Stimulated activated CD4-positive, alpha-beta T cell treated with anti-CD3 and anti-CD28 coated beads, Interleukin-1b, Interleukin-23, amount 100 ng/mL, for 24 hours (primary cell): ENCODE measurements at regions not wholly inside any gene's neighbourhood (a gene's known extent, or its start where the extent isn't known, plus 50 kb on each side); places are given as distances from the start of the nearest gene placed in this dataset.
"Not testable (repeated sequence)": the region's sequence is repeated elsewhere in the genome, so short reads cannot be mapped to it uniquely, and the experiment has no call there.

Source experiments
- DNase-seq, 4 experiments: peaks; one replicate each; pipeline ENCODE4 v3.0.0-alpha.2; 2020; ENCODE audit warnings: low read depth in 4 of 4, low spot score in 1 of 4

DNA sequence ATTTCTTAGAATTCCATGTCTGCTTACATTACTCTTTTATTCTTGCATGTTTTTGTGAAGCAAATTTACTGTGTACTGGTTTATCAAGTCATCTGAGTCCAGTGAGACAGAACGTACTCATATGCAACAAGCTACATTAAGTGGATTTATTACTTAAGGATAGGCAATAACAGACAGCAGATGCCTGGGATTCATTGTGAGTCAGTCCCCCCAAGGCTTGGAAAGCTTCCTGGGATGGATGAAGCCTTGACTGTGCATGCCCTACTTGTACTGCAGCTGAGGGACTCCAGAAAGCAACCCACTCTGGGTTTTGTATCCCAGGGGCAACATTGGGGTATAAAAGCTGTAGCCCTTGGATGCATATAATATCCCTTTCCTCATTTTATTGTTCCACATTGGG, 113.4 kb upstream of the RAB18 start:
- DNase-seq = no peak

DNA sequence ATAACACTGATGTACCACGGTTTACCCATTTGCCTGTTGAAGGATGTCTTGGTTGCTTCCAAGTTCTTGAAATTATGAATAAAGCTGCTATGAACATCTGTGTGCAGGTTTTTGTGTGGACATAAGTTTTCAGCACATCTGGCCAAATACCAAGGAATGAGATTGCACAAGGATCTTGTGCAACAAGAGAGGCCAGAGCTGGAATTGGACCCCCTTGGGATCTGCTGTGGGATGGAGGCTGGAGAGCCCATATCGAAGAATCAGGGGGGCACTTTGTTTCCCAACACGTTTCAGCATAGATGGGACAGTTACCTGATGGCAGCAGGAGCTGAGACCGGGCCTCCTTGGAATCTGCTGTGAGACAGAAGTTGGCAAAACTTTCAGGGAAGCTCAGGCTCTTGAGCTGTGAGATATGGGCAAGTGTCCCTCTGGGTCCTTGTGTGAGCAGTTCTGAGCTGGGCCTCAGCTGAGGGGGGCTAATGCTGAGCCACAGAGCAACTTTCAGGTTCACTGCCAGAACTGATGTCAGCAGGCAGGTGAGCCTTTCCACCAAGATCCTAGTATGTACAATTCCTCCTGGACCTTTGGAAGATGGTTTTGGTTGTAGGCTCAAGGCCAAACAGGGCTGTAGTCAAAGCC, 115.2 kb upstream of the RAB18 start:
- DNase-seq = no peak

DNA sequence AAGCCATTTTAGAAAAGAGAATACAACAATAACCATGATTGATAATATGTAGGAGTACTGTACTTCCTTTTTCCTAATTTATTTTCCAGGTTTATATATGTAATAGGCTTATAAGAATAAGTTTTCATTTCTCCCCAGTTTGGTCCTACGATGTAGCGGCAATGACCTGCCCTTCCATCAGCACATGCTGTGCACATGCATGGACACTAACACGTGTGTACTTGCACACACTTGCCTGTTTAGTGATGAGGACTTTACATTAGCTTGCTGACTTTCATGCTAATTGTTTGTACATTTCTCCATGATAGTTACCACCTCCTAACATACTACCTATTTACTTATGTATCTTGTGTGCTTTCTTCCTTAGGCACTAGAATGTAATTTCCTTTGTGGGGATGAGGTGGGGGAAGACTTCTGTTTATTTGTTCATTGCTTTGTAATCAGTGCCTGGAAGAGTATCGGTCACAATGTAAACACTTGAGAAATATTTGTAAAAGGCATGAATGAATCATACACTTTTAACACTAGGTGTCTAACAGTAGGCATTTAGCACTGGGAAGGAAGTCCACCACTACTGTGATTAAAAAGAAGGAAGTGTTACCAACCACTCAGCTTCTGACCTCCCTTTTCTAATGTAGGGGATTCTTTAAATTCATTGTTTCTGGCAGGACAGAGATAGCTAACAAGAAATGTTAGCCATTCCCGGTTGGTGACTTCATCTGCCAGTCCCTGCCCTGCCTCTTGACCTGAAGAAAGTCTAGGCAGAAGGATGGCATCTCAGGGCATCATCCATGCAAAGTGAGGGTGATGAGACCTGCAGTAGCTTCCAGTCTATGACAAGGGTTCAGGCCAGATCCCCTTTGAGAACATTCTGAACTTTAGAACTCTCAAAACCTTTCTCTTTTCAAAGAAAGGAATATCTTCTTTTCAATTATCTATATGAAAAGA, 120.2 kb upstream of the RAB18 start:
- DNase-seq = no peak

DNA sequence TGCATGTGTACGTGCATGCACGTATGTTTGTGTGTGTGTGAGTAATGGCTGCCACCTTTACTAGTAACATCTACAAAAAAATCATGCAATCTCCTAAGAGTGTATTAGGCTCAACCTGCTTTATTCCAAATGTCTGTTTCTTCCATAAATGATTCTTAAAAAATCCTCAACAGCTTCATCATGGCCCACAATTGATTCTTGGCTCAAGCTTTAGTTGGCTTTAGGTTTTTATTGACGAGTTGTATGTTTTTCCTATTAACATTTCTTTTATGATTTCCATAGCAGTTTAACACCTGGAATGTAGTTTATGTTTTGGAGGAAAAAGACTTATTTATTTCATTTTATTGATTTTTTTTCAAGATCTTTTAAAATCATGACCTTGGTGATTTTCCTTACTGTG, 121.9 kb upstream of the RAB18 start:
- DNase-seq = no peak

DNA sequence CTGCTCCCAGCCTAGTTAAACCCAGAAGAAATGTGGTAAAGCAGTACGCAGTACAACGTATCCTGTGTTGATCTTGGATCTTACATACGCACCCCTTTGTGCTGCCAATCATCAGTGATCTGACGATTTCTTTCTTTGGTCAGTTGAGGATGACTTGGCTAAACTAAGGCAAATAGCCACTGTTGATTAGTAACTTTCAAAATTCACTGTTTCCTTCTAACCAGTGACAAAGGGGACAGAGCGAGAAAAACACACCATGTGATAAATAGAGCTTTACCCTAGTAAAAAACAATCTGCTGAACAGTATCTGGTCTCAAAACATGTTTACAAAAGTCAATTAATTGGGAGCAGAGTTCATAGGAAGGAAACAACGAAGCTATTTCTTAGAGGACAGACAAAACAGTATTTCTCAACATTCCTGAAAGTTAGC, 123.2 kb upstream of the RAB18 start:
- DNase-seq = no peak

DNA sequence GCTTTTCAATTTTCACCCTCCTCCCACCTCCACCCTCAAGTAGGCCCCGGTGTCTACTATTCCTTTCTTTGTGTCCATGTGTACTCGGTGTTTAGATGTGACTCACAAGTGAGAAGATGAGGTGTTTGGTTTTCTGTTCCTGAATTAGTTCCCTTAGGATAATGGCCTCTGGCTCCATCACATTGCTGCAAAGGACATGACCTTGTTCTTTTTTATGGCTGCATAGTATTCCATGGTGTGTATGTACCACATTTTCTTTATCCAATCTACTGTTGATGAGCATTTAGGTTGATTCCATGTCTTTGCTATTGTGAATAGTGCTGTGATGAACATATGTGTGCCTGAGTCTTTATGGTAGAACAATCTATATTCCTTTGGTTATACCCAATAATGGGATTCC, 125.1 kb upstream of the RAB18 start:
- not testable (repeated sequence) for DNase-seq

DNA sequence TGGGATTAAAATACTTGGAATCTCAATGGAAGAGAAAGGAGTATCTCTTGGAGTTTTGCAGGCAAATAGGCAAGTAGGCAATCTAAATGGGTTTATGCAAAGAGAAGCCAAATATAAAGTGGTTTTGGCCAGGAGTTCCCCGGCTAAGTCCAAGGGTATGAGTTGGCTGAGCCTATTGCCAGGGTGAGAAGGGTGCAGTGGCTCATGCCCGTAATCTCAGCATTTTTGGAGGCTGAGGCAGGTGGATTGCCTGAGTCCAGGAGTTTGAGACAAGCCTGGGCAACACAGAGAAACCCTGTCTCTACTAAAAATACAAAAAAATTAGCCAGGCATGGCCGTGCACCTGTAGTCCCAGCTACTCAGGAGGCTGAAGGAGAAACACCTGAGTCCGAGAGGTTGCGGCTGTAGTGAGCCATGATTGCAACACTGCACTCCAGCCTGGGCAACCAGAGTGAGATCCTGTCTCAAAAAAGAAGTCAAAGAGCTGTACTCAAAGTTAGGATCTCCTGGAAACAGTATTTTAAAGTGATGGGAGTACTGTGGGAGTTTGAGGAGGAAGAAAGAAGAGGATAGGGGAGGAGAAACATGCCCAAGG, 130.4 kb upstream of the RAB18 start:
- no peak for DNase-seq

DNA sequence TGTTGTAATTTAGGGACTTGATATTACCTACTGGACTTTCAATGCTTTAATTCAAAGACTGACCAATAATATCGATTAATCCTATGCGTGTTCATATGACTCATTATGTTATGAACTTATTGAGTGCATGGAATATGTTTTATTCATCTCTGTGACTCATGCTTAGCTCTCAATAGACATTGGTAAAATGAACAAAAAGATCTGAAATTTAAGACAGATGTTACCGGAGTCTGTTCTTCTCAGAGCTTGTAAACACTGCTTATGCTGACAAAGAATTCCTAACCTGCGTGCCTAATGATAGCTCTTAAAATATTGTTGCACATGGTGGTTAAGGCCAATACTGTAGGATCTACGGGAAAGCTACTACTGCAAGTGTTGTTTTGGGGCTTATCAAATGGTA, 131.5 kb upstream of the ACBD5 start:
- no peak for DNase-seq

DNA sequence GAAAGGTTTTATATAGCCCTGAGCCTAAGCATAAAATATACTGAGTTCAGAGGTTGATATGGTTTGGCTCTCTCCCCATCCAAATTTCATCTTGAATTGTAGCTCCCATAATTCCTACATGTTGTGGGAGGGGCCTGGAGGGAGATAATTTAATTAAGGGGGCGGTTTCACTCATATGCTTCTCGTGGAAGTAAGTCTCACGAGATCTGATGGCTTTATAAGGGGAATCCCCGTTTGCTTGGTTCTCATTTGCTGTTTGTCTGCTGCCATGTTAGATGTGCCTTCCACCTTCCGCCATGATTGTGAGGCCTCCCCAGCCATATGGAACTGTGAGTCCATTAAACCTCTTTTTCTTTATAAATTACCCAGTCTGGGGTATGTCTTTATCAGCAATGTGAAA, 130.8 kb upstream of the ACBD5 start:
- not testable (repeated sequence) for DNase-seq

DNA sequence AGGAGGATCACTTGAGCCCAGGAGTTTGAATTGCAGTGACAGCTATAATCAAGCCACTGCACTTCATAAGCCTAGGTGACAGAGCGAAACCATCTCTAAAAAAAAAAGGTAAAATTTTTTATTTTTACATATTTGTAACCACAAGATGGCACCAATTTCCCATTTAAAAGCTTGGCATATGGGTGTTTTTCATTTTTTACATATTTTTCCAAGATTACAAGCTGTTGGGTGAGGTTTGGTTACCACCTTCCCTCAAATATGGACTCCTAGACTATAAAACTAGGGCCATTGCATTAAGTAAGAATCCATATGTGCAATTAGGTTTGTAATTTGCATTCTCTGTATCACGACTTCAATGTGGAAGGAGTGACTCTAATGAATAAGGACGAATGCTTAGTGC, 129.3 kb upstream of the ACBD5 start:
- DNase-seq = no peak

DNA sequence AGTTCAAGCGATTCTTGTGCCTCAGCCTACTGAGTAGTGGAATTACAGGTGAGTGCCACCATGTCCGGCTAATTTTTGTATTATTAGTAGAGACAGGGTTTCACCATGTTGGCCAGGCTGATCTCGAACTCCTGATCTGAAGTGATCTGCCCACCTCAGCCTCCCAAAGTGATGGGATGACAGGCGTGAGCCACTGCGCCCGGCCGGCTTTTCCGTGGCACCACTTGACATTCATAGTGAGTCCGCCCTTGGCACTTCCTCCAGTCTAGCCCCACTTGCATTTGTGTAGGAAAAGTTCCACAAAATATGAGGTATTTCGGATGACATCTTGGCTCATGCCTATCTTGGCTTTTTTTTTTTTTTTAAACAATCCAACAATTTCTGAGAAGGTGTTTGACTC, 128.1 kb upstream of the ACBD5 start:
- DNase-seq = no peak

DNA sequence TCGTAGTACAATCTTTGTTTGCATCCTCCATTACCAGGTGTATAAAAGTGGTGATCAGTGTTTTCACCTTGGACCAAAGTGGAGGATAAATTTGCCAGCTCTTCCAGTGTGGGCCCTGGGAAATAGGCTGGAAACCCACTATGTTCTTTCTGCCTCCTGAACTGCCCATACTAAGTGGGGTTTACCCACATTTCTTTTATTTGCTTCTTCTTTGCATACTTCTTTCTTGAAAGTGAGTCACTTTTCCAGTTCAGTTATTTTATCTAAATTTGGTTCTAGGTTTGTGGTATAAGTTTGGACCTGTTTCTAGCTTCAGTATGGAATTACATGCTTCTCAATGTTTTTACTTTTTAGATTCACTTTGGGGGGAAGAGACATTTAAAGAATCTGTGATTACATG, 126.2 kb upstream of the ACBD5 start:
- DNase-seq = no peak

DNA sequence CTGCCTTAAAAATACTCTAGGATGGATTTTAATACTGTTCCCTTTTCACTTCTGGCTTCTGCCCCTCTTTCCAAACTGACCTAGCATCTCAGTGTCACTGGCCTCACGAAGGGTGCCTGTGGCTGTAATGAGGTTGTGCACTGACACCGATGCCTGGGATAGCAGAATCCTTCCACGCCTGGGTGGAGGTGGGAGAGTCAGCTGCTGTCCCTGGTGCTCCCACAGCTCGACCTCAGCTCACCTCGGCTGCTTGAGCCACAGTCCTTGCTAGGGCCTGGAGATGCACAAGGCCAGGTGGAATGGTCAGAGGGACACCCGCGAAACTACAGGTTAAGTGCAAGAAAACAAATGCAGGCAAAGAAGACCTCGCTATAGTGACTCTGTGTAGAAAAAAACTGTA, 123.4 kb upstream of the ACBD5 start:
- no peak for DNase-seq

DNA sequence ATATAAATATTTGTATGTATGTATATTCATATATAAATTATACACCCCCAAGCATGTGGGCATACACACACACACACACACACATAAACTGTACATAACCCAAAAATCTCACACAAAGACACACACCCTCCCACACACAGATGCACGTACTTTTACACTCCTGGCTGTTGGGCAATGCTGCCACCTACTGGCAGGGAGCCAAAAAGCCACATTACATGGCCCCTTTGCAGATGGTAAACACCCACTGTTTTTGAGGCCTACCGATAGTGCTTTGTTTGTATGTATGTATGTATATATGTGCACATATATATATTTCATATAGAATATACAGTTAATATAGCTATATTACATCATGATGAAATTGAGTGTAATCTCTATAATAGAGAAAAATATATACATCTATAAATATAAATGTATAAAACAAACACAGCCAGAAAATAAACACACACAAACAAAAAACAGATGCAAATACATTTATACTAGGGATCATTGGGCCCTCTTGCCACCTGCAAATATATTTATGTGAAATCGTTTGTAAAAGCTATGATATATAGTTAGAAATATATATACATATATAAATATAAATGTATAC, 120.1 kb upstream of the ACBD5 start:
- DNase-seq = peak; percentile 52 to 73 (median 69)

DNA sequence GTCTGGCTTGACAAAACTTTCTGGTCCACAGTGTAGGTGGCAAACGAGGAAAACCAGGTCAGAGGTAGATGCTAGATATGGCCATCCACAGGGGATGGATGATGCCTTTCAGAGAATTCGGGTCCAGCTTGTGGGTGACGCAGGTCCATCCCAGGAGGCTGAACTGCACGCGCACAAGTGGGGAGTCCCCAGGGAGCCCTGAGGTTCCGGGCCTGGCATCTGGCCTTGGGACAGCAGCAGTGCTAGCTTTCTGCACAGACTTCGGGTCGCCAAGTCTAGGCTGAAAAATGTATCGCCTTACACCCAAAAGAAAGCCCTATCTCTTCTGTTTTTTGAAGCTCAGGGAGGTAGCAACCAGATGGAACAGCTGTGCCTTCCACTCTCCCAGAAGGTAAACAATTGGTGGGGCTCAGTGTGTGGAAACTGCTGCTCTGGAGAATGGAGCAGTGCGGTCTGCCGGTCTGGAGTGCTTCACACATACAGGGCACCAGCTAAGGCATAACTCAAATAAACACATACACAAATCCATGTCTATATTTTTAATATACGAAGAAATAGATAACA, 119.3 kb upstream of the ACBD5 start:
- no peak for DNase-seq

DNA sequence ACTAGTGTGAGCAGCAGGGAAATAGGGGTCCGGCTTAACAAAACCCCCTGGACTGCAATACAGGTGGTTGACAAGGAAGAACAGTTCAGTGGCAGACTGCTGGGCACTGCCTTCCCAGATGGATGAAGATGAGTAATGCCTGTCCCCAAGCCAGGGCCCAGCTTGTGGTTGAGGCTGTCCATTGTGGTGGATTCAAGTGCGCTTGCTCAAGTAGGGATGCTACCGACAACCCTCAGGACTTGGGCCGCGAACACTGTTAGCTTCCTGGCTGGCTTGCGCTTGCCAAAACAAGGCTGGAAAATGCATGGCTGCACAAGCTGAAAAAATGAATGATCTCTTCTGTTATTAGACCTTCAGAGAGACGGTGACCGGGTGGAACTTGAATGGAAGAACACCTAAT, 116.1 kb upstream of the ACBD5 start:
- DNase-seq = no peak

DNA sequence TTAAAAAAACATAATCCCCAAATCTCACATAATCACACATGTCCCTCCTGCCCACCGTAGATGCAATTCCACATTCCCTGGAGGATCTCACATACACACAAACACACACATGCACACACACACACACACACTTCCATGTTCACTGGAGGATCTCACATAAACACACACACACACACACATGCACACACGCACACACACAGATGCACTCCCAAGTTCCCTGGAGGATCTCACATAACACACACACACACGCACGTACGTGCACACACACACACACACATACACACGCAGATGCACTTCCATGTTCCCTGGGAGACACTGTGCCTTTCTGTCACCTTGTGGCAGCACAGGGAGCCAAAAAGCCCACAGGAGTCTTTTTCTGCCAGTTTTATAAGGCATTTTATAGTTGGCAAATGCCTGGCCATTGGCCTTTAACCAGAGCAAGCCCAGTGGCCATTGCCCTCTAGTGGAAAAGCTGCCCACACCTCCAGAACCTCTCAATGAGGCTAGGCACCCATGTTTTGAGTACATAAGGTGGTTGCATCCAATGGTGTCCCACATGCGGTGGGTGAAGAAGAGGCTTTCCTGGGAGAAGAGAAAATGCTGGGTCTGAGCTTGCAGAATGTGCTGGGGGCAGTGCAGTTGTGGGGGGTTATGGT, 115.4 kb upstream of the ACBD5 start:
- DNase-seq = no peak

DNA sequence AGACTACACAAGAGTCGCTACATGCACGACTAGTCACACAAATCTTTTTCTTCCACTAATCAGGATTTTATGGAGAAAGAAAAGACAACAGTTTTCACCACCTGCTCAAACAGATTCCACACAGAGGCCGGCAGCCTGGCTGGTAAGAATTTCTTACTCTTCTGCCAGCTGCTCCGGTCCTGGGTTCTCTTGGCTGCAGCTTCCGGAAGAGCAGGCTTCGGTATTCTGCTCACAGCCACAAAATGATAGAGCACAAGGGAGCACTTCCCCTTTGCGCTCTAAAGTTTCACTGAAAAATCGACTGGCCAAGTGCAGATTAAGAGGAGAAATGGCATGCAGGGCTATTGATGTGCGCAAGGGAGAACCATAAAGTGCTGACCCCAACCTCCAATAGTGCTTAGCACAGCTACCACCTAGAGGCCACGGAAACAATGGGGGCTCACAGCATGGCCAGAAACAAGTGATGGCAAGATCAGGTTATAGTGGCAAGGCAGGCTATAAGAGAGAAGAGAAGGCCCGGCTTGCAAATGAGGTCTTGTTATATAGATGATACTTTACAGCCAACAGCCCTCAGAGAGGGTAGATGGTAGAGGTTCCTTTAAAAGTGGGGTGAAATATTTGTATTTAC, 114.2 kb upstream of the ACBD5 start:
- not testable (repeated sequence) for DNase-seq

DNA sequence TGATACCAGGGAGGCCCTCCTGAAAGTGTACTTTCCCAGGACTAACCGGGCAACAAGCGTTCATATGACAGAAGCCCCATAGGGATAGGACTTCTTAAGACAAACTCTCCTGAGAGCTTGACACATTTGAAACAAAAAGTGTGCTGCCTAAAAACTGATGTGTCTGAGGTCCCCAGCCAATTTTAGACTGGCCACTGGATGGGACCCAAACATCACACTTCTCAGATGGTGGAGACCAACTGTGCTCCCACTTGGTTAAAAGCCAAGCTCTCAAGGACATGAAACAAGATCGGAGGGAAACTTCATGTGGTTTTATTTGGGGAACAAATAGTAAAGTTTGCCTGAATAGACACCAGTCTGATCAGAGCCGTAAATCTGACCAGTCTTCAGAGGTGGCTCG, 113.5 kb upstream of the ACBD5 start:
- not testable (repeated sequence) for DNase-seq

DNA sequence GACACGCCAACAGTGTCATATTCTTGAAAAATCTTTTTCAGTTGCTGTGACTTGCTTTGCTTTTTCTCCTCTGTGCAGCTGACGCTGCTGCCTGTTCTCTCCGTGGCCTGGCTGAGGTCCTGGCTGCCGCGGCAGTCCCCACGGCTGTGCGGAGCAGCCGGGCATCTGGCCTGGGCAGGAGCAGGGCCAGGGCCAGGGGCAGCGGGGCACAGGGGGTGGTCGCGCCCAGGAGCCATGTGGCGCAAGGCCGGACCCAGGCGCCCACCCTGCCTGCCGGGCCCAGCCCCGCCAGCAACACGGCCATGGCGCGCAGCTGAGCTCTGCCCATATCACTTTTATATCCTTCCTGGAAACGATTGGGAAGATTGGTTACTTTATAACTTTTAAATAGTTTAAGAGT, 109.4 kb upstream of the ACBD5 start:
- DNase-seq = no peak

DNA sequence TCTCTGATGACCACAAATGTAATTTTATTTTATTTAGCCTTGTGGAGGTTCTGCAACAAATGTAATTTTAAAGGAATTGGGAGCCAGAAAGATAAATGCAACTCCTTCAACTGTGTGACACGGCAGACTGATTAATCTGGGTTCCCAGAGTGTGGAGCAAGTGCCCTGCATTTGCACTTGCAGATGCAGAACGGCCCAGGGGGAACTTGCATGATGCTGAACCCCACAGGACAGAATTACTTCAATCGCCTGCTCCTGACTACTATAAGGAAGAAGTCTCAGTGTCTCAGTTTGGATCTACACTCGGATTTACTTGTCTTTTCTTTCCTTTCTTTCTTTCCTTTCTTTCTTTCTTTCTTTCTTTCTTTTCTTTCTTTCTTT, 107.2 kb upstream of the ACBD5 start:
- not testable (repeated sequence) for DNase-seq
